Prostate gland (tissue), 2 donors: ENCODE measurements at regions not wholly inside any gene's neighbourhood (a gene's known extent, or its start where the extent isn't known, plus 50 kb on each side); places are given as distances from the start of the nearest gene placed in this dataset.

ENCODE experiments used
- DNase-seq: peaks from one replicate; pipeline ENCODE4 v3.0.0-alpha.2; 2019; ENCODE audit warnings: low spot score
- H3K27ac ChIP-seq, 2 donors: fragments of 200-600 bp; sonication (generic); 2 replicates each; pipeline ENCODE4 v1.5.1; 2017 to 2019
- H3K27me3 ChIP-seq: fragments of 200-600 bp; sonication (generic); replicated peaks from 2 replicates; pipeline ENCODE4 v1.5.1; 2019; ENCODE audit not compliant: insufficient read depth
- H3K36me3 ChIP-seq, 2 donors: fragments of 200-600 bp; sonication (generic); 1 replicate in 1 of 2; 2 replicates in 1 of 2; pipeline versions ENCODE4 v1.5.1 to v1.8.1; 2017 to 2019
- H3K4me1 ChIP-seq: fragments of 200-600 bp; sonication (generic); replicated peaks from 2 replicates; pipeline ENCODE4 v1.5.1; 2019
- H3K4me3 ChIP-seq, 2 donors: fragments of 200-600 bp; sonication (generic); 2 replicates each; pipeline ENCODE4 v1.5.1; 2017 to 2019
- H3K9me3 ChIP-seq: fragments of 200-600 bp; sonication (generic); 2 replicates; pipeline ENCODE4 v1.5.1; 2017
- POLR2A ChIP-seq: fragments of 450-650 bp; IDR thresholded peaks from one replicate; pipeline ENCODE4 v1.6.1; 2016; ENCODE audit warnings: antibody characterized with exemption, mild to moderate bottlenecking
- POLR2AphosphoS5 ChIP-seq: sonication (generic); formaldehyde crosslinking; IDR thresholded peaks from one replicate; pipeline ENCODE4 v1.6.1; 2017; ENCODE audit warnings: antibody characterized with exemption
- WGBS: methylation state at CpG from one replicate; pipeline ENCODE4 v1.1.5; 2018; 5-methylcytosine and 5-hydroxymethylcytosine counted together
- intact Hi-C: fragments of 100-400 bp; cut with DNase I; formaldehyde crosslinking; loops from one replicate; pipeline ENCODE4 v1.14.2; 2022
- TF ChIP-seq, protein P1 (sequence below), 4 experiments: fragments of 200-600 bp in 2 of 4; fragments of 450-650 bp in 2 of 4; sonication (generic) in 2 of 4; IDR thresholded peaks; 1 replicate in 3 of 4; 2 replicates in 1 of 4; pipeline ENCODE4 v1.5.1; 2016 to 2019; ENCODE audit warnings: antibody characterized with exemption in 4 of 4, mild to moderate bottlenecking in 2 of 4, moderate library complexity in 2 of 4

DNA sequence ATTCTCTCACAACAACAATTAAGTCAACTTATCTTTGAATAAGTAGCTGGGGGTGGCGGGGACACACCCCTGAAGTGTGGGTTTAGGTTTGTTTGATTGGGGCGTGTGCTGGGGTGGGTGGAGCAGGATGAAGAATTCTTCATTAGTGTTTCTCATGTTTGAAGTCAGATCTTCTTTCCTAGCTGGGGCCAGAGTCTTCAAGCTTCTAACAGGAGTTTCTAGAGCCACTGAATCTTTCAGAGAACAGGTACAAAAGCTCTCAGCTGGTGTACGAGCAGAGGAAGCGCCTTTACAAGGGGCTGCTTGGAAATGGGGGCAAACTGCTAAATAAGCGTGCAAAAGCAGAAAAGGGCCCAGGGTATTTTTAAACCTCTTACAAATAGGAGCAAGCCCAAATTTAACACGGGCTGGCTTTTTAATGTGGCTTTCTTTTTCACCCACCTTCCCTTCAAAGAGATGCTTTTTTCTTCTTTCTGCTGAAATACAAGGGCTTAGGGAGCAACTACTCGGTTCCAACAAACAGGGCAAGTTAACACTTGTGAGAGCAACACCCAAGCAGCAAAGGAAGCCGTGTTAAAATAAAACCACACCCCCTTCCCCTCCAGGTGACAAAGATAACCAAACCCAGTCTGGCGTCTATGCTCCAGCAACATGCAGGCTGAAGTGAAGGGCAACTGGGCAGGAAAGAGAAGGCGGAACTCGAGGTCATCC lies 86.9 kb upstream of the RASGRP1 start:
- Histone ChIP-seq H3K9me3 (no peaks in the 10 kb centered on the region), H3K4me1 (no peaks in the 10 kb centered on the region), H3K27ac (no peak overlapping the region), H3K36me3 (no peaks in the 10 kb centered on the region), H3K4me3 (no peak overlapping the region), H3K27me3 (no peaks in the 10 kb centered on the region)
- TF ChIP-seq POLR2AphosphoS5, result no peak
- TF ChIP-seq, protein P1, sequence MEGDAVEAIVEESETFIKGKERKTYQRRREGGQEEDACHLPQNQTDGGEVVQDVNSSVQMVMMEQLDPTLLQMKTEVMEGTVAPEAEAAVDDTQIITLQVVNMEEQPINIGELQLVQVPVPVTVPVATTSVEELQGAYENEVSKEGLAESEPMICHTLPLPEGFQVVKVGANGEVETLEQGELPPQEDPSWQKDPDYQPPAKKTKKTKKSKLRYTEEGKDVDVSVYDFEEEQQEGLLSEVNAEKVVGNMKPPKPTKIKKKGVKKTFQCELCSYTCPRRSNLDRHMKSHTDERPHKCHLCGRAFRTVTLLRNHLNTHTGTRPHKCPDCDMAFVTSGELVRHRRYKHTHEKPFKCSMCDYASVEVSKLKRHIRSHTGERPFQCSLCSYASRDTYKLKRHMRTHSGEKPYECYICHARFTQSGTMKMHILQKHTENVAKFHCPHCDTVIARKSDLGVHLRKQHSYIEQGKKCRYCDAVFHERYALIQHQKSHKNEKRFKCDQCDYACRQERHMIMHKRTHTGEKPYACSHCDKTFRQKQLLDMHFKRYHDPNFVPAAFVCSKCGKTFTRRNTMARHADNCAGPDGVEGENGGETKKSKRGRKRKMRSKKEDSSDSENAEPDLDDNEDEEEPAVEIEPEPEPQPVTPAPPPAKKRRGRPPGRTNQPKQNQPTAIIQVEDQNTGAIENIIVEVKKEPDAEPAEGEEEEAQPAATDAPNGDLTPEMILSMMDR (IDR thresholded peaks at IDR 0.05), result no peak
- TF ChIP-seq POLR2A, result no peak
- intact Hi-C loops, result no loop called here
- no peak for DNase-seq
- 55% methylated on average over 11 of the region's 11 CpGs for WGBS

DNA sequence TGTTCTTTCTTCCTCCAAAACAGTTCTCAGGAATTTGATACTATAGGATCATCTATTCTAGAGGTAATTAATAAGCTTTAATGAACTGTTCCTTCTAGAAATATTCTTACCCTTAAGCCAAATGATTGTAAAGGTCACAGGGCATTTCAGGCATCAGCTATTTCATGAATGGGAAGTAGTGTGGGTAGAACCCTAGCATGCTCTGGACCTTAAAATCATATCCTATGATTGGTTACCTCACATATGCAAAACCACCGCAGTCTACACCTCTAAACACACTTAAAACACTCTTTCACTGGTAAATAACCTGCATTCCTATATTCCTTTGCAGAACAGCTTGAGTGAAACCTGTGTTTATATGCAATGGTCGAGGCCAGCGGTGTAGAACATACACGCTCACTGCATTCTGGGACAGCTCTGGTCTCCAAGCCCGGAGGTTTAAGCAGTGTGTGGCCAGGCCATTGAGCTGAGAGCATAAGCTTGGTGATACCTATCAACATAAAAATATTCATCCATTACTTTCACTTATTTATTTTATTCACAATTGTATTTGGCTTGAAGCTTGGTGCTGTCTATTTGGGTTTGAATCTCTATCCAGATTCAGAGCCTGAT lies 87.7 kb upstream of the RASGRP1 start:
- Histone ChIP-seq H3K27me3 (no peaks in the 10 kb centered on the region), H3K27ac (no peak overlapping the region), H3K9me3 (no peaks in the 10 kb centered on the region), H3K4me3 (no peak overlapping the region), H3K4me1 (no peaks in the 10 kb centered on the region), H3K36me3 (no peaks in the 10 kb centered on the region)
- intact Hi-C loops, result no loop called here
- TF ChIP-seq, protein P1 (IDR thresholded peaks at IDR 0.05), result no peak
- no peak for TF ChIP-seq POLR2A
- no peak for TF ChIP-seq POLR2AphosphoS5
- 97% methylated on average over 5 of the region's 5 CpGs for WGBS
- DNase-seq, result no peak

DNA sequence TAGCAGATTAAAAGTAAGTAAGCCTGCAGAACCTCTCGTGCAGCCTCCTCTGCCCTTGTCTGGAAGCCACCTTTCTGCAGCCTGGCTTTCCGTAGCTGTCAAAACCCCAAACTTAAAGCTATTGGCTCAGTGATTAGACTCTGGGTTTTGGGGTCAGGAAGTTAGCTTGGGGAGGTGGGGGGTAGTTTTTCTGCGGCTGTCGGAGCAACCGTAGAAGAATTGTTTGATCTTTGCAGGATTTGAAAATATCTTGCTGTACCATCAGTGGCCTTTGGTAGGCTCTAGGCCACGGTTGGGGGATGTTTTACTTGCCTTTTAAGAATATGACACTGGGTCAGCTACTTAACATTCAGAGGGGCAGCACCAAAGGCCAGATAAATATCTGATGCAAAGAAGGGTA lies 88.4 kb upstream of the RASGRP1 start:
- TF ChIP-seq POLR2AphosphoS5 (no peak), POLR2A (no peak)
- TF ChIP-seq, protein P1 (IDR thresholded peaks at IDR 0.05), result no peak
- H3K36me3 ChIP-seq, result no peaks in the 10 kb centered on the region
- no peak overlapping the region for H3K4me3 ChIP-seq
- H3K27me3 ChIP-seq, result no peaks in the 10 kb centered on the region
- no peaks in the 10 kb centered on the region for H3K9me3 ChIP-seq
- DNase-seq, result no peak
- 80% methylated on average over 6 of the region's 6 CpGs for WGBS
- no peaks in the 10 kb centered on the region for H3K4me1 ChIP-seq
- no peak overlapping the region for H3K27ac ChIP-seq
- intact Hi-C loops, result no loop called here

DNA sequence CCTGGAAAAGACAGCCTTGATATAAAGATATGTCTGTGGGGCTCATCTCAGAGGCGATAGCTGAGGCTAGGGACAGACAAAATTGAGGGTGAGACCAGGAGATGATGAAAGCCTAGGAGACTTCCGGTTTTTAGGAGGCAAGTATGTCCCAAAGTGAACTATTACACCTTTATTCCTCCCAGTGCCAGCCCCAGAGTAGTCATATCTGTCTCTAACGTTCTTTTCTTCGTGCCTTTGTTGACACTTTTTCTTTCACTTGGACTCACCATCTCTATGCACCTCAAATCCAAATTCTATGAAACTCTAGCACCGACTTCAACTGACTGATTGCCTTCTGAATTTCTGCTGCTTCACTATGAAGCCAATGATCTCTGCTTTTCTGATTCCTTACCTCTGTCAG lies 93.8 kb upstream of the RASGRP1 start:
- Histone ChIP-seq H3K36me3 (no peaks in the 10 kb centered on the region), H3K27ac (no peak overlapping the region), H3K27me3 (no peaks in the 10 kb centered on the region), H3K4me3 (no peak overlapping the region), H3K4me1 (no peaks in the 10 kb centered on the region), H3K9me3 (no peaks in the 10 kb centered on the region)
- WGBS, result 81% methylated on average over 5 of the region's 5 CpGs
- intact Hi-C loops, result no loop called here
- DNase-seq, result no peak
- TF ChIP-seq POLR2AphosphoS5 (no peak), POLR2A (no peak)
- TF ChIP-seq, protein P1 (IDR thresholded peaks at IDR 0.05), result no peak

DNA sequence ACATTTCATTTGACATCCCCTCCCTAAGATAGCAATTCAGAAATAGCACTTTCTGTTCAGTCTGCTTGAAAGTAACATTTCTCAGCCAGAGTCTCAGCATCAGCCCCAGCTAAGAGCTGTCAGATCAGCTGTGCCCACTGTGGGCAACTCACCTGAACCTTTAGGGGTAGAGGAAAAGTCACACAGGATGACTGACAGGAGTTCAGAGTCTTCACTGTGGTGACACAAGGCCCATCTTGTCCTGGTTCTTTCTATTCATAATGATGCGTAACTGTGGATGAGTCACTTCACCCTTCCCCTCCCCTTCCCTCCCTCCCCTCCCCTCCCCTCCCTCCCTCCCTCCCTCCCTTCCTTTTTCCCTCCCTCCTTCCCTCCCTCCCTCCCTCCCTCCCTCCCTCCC lies 96.1 kb upstream of the RASGRP1 start:
- no peaks in the 10 kb centered on the region for H3K27me3 ChIP-seq
- H3K36me3 ChIP-seq, result no peaks in the 10 kb centered on the region
- DNase-seq, result no peak
- intact Hi-C loops, result no loop called here
- H3K4me1 ChIP-seq, result no peaks in the 10 kb centered on the region
- TF ChIP-seq, protein P1 (IDR thresholded peaks at IDR 0.05), result no peak
- no peak for TF ChIP-seq POLR2A
- no peak for TF ChIP-seq POLR2AphosphoS5
- no peak overlapping the region for H3K4me3 ChIP-seq
- H3K9me3 ChIP-seq, result no peaks in the 10 kb centered on the region
- WGBS, result 83% methylated on average over 1 of the region's 1 CpG
- H3K27ac ChIP-seq, result no peak overlapping the region
